ENCODE measurements at regions not wholly inside any gene's neighbourhood (a gene's known extent, or its start where the extent isn't known, plus 50 kb on each side); places are given as distances from the start of the nearest gene placed in this dataset.

DNA sequence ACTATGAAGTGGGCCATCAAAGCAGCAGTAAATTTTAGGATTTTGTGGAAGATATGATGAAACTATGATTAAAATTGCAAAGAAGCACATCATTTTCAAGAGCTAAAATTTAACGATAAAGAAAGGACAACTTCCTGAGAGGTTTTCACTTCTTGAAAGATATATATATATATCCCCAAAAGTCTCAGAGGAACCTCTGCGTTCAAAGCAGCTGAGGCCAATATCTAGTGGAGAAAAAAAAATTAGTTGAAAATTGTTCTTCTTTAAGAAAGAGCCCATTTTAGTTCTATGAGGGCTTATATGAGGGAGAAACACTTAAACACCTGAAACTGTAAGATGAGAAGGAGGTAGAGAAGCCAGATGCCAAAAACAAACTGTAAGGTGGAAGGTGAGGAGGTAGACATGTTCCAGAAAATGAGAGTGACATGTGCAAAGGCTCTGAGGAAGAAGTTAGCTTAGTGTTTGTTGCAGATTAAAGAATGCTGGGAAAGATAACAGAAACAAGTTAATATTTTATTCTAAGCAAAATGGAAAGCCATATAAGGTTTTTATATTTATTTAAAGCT, 72.9 kb upstream of the VRK2 start:
- no peak for DNase-seq

DNA sequence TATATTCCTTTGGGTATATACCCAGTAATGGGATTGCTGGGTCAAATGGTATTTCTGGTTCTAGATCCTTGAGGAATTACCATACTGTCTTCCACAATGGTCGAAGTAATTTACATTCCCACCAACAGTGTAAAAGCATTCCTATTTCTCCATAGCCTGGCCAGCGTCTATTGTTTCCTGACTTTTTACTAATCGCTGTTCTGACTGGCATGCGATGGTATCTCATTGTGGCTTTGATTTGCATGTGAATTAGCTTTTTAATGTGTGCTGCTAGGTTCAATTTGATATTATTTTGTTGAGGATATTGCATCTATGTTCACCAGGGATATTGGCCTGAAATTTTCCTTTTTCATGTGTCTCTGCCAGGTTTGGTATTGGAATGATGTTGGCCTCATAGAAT, 67.4 kb upstream of the VRK2 start:
- no peak for DNase-seq

DNA sequence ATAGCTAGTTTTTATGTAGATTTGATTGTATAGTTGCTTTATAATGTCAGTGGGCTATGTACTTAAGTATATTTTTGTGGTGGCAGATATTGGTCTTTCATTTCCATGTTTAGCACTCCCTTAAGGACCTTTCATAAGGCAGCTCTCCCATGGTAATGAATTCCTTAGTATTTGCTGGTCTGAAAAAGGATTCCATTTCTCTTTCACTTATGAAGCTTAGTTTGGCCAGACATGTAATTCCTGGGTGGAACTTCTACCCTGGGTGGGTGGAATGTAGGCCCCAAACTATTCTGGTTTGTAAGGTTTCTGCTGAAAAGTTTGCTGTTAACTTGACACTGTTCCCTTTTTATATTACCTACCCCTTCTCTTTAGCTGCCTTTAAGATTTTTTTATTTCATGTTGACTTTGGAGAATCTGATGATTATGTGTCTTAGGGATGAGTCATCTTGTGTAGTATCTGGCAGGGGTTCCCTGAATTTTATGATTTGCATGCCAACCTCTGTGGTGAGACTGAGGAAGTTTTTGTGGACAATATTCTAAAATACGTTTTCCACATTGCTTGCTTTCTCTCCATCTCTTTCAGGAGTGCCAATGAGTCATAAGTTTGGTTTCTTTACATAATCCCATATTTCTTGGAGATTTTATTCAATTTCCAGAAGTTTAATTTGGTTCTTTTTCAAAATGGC, 65.4 kb upstream of the VRK2 start:
- DNase-seq = peak; percentile 79

DNA sequence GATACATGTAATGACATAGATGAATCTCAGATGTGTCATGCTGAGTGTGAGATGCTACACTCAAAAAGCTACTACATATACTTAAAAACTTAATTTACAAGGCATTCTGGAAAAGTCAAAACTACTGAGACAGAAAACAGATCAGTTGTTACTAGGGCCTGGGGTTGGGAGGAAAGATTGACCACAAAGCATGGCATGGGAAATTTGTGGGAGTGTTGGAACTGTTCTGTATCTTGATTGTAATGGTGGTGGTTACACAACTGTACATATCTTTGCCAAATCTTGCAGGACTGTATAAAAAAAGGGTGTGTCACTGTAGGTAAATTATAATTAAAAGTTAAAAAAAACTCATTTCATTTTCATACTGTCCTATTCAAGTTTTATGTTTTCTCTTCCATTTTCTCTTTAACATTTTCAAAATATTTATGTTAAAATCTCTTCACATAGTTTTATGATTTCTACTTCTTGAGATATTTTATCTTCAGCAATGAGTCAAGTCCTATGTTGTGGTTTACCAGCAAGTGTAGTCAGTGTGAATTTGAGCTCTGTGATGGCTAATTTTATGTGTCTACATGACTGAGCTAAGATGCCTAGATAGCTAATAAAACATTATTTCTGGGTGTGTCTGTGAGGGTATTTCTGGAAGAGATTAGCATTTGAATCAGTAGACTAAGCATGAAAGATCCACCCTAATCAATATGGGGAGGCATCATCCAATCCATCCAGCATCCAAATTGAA, 58.6 kb upstream of the VRK2 start:
- DNase-seq = no peak

DNA sequence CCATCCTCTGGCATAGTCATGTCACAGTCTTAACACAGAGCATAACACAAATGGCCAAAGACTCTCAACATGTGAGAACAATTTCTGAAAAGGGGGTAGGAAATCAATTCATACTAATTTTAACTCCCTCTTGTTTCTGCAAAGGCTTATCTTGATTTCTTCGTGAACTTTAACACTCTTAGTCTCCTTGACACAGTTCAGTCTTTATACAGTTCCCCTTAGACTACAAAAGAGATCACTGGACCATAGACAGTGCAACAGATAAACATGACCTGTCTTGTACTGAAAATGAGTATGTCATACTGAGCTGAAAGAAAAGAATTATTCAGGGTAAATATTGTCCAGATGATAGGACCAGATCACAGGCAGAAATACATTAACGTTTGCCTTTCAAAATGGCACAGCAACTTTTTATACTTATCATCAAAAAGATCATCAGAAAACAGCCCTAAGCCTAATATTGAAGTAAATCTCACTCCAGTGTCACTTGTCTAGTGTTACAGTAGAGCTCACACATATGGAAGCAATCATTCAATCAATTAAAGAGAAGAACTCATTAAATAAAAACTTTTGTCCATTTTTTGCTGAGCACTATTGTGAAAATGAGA, 56.4 kb upstream of the VRK2 start:
- DNase-seq = no peak
